HFF-Myc (cell line): ENCODE measurements at regions not wholly inside any gene's neighbourhood (a gene's known extent, or its start where the extent isn't known, plus 50 kb on each side); places are given as distances from the start of the nearest gene placed in this dataset.

Experiments used
- DNase-seq: peaks from one replicate; pipeline ENCODE4 v3.0.0-alpha.2; 2011; ENCODE audit warnings: low read depth; ENCODE audit errors: extremely low read depth
- H3K4me3 ChIP-seq: replicated peaks from 2 replicates; pipeline ENCODE4 v1.5.1; 2011; ENCODE audit warnings: low read depth, mild to moderate bottlenecking, control low read depth, low read length
- CTCF ChIP-seq: IDR thresholded peaks from 2 replicates; pipeline ENCODE4 v1.5.1; 2012; ENCODE audit warnings: mild to moderate bottlenecking, low read depth, low read length, control low read depth; ENCODE audit errors: missing control alignments

- no peak for DNase-seq
- no peak for TF ChIP-seq CTCF
- H3K4me3 ChIP-seq, result no peak overlapping the region
Measured at GRCh38 chrX:10972706-10973105, 138.4 kb upstream of the HCCS start.

GRCh38 chrX:10974920-10975319 is 136.2 kb upstream of the HCCS start:
- no peak for DNase-seq
- H3K4me3 ChIP-seq, result no peak overlapping the region
- no peak for TF ChIP-seq CTCF

- no peak for TF ChIP-seq CTCF
- no peak overlapping the region for H3K4me3 ChIP-seq
- no peak for DNase-seq
Measured at GRCh38 chrX:10979956-10980355, 131.2 kb upstream of the HCCS start.

GRCh38 chrX:10981506-10981905 is 129.6 kb upstream of the HCCS start:
- no peak for TF ChIP-seq CTCF
- DNase-seq, result no peak
- no peak overlapping the region for H3K4me3 ChIP-seq

- H3K4me3 ChIP-seq, result no peak overlapping the region
- no peak for DNase-seq
- TF ChIP-seq CTCF, result no peak
Measured at GRCh38 chrX:10983526-10983925, 127.6 kb upstream of the HCCS start.

GRCh38 chrX:10984213-10984612 is 126.9 kb upstream of the HCCS start:
- H3K4me3 ChIP-seq, result no peak overlapping the region
- TF ChIP-seq CTCF, result no peak
- no peak for DNase-seq

GRCh38 chrX:10986616-10987015 is 124.5 kb upstream of the HCCS start:
- no peak for TF ChIP-seq CTCF
- DNase-seq, result no peak
- no peak overlapping the region for H3K4me3 ChIP-seq
